HG02870 (cell line): ENCODE measurements at regions not wholly inside any gene's neighbourhood (a gene's known extent, or its start where the extent isn't known, plus 50 kb on each side); places are given as distances from the start of the nearest gene placed in this dataset.
"Not testable (repeated sequence)": the region's sequence is repeated elsewhere in the genome, so short reads cannot be mapped to it uniquely, and the experiment has no call there.

Experiments
- ATAC-seq: cut with Tn5 transposase; IDR thresholded peaks from one replicate; pipeline ENCODE4 v1.9.1; 2021; ENCODE audit warnings: mild to moderate bottlenecking, moderate library complexity; ENCODE audit not compliant: unreplicated experiment

DNA sequence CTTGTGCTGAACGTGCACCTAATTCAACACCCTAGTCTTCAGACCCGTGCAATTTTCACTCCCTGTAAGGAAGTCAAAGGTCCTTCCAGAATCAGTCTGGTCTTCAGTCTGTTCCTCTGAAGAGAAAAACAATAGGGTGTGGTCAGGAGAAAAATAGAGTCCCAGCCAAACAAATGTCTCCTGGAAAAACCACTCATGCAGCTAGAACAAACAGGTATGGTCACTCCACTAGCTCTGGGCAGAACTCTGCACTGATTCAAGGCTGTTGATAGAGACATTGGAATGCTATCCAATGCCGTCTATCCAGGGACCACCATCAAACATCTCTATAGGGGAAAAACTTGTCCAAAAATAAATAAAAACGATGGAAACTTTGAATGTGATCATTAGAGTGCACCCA lies 81.8 kb upstream of the MAP3K1 start:
- ATAC-seq: no peak

GRCh38 chr5:56732121-56732520 lies 83.2 kb upstream of the MAP3K1 start:
- no peak for ATAC-seq

- ATAC-seq: not testable (repeated sequence)
These were observed 83.9 kb upstream of the MAP3K1 start for GRCh38 chr5:56731473-56731872.

- ATAC-seq: peak; percentile 54
These were observed 85.9 kb upstream of the MAP3K1 start for GRCh38 chr5:56729488-56729887.

GRCh38 chr5:56725711-56726411 lies 89.5 kb upstream of the MAP3K1 start:
- ATAC-seq: no peak

DNA sequence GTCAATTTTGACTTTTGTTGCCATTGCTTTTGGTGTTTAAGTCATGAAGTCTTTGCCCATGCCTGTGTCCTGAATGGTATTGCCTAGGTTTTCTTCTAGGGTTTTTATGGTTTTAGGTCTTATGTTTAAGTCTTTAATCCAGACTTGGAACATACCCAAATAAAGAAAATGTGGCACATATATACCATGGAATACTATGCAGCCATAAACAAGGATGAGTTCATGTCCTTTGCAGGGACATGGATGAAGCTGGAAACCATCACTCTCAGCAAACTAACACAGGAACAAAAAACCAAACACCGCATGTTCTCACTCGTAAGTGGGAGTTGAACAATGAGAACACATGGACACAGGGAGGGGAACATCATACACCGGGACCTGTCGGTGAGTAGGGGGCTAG lies 90.5 kb upstream of the MAP3K1 start:
- ATAC-seq: not testable (repeated sequence)

- ATAC-seq: no peak
These were observed 93.0 kb upstream of the MAP3K1 start for GRCh38 chr5:56722317-56722716.

DNA sequence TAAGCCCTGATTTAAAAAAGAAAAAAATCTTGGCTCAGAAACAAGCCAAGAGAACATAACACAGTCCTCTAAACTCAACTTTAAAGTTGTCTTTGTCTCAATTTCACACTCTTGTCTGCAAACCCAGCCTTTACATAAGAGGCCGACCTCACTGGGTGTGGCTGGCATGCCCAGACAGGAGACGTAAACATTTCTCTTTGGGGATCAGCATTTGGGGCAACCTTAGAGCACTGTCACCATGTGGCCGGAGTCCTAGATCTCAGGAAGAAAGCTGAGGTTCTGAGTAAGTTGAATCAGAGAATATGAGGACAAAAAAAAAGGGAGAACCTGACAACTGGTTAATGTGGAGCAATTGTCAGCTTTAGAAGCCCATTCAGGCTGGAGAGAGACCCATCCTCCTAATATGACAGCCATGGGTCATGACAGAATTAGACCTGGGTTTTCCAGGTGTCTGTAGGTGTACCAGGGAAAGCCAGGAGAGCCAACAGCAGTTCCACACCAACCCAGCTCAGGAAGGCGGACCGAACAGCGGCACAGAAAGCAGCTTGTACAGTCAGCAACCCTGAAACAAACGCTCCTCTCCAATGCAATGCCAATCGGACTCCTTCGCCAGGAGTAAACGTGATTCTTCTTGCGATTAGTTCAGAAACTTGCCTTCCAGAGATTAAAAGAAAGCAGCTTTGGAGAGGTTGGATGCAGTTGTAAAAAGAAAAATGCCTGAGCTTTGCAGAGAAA lies 97.9 kb upstream of the MAP3K1 start:
- ATAC-seq: no peak

- ATAC-seq: no peak
These were observed 99.4 kb upstream of the MAP3K1 start for GRCh38 chr5:56715986-56716385.

DNA sequence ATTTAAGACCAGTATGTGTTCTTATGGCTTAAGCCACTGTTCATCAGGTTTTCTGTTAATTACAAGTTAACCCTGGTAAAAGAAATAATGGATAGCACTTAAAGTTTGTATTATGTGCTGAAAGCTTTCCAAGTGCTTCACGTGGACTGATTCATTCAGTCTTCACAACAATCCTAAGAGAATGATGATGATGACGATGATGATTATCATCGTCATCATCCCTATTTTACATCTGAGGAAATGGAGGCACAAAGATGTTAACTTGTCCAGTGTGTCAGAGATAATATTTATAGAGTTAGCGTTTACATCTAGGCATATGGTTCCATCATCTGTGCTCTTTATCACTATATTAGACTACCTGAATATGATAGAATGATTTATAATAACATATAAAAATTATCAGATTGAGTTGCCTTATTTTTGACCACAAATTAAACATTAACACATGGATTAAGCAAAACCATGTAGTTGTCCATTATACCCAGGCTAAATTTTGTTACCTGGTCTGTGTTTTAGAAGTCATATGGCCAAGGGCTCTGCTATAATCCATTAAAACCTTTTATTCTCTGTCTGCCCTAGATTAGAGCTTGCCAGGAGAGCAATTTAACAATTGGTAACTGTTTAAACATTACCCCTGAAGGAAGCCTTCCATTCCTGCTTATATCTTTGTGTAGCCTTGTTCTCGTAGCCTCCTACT lies 102.3 kb upstream of the MAP3K1 start:
- no peak for ATAC-seq

GRCh38 chr5:56710826-56711590 lies 104.3 kb upstream of the MAP3K1 start:
- ATAC-seq: no peak

GRCh38 chr5:56706504-56706903 lies 108.8 kb upstream of the MAP3K1 start:
- ATAC-seq: no peak

GRCh38 chr5:56705217-56705616 lies 110.1 kb upstream of the MAP3K1 start:
- ATAC-seq: no peak

DNA sequence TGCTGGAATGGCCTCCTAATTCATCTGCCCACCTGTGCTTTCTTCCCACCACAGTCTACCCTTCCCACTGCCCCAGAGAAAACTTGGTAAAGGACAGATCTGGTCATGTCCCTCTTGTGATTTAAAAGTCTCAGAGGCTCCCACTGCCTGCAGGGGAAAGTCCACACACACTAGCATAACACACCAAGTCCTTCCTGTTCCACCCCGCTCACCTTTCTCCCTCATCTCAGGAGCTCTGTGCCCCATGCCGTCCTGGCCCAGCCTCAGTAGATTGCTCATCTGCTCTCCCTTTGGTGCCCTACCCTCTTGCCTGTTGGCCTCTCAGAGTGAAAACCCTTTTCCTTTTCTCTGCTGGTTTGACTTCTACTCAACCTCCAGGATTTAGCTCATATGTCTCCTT lies 111.4 kb upstream of the MAP3K1 start:
- ATAC-seq: no peak

- no peak for ATAC-seq
These were observed 114.6 kb upstream of the MAP3K1 start for GRCh38 chr5:56700711-56701110.

DNA sequence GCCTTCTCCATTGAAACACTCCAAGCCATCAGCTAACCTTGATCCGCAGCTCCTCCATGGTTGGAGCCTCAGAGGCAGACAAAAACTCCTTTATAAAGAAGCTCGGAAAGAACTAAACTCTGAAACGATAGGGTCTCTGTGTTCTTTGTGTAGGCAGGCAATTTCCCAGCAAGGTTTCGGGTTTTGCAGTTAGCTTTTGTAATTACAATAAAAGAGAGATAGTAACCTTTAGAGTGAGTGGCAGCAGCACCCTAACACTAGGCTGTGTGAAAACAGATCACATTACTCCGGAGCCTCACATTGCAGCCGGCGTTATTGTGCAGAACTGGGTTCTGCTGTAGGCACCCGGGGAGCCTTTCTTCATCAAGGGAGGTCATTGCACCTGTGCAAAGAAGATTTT lies 115.8 kb upstream of the MAP3K1 start:
- no peak for ATAC-seq

DNA sequence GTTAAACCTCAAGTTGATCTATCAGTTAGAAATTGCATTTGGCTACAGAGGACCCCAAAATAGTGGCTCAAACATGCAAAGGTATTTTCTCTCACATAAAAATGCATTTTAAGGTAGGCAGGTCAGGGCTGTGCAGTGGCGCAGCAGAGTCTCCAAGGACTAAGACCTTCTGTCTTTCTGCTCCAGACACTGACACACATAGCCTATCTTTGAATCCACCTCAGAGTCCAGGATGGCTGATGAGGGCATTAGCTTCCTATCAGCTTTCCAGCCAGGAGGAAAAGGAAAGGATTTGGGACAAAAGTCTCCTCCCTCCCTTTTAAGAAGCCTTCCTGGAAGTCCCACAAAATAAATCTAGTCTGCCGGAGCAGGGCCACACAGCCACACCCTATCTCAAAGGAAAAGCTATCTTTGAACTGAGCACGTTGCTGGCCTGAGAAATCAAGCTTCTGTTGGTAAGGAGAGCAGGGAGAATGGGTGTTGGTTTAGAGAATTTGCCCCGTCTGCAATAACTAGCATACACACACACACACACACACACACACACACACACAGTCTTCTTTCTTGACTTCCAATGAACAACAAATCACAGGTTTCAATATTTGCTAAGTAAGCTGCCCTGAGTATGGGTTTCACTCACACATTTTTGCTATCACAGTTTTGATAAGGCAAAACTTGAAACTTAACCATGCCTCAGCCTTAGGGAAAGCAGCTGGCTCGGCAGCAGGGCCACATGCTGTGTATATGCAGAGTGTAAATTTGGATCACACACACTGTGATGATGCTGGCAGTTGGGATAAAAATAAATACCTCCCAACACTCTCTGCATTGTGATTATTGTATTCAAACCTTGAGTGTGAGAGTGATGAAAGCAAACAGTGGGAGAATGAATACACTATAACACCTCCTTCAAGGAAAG lies 116.6 kb upstream of the MAP3K1 start:
- no peak for ATAC-seq

- ATAC-seq: no peak
These were observed 118.4 kb upstream of the MAP3K1 start for GRCh38 chr5:56696900-56697299.

- ATAC-seq: no peak
These were observed 122.1 kb upstream of the MAP3K1 start for GRCh38 chr5:56693220-56693579.
